CD4-positive, alpha-beta T cell (primary cell): ENCODE measurements at regions not wholly inside any gene's neighbourhood (a gene's known extent, or its start where the extent isn't known, plus 50 kb on each side); places are given as distances from the start of the nearest gene placed in this dataset.

ENCODE experiments used
- ATAC-seq: fragments of 200-7000 bp; cut with Tn5 transposase; one replicate; pipeline ENCODE4 v1.10.0; 2022; ENCODE audit warnings: mild to moderate bottlenecking; ENCODE audit not compliant: poor library complexity
- CTCF ChIA-PET: fragments of 350-600 bp; sonication (Branson Sonifier 250); formaldehyde crosslinking; loops from one replicate; lab custom pipeline; 2021; ENCODE audit warnings: antibody characterized with exemption, inconsistent platforms; lab: Charles Lee
- POLR2A ChIA-PET: fragments of 350-600 bp; sonication (Branson Sonifier 250); formaldehyde crosslinking; loops from one replicate; lab custom pipeline; 2021; ENCODE audit warnings: antibody characterized with exemption, inconsistent platforms; lab: Charles Lee
- DNase-seq, 14 experiments: peaks; one replicate each; pipeline ENCODE4 v3.0.0-alpha.2; 2013 to 2020; ENCODE audit warnings: mixed read lengths in 2 of 14
- H3K27ac ChIP-seq, 2 donors: one replicate each; pipeline versions ENCODE4 v1.5.1 to v1.7.0; 2013; ENCODE audit warnings: low read length in 2 of 2, low read depth in 1 of 2, mild to moderate bottlenecking in 1 of 2
- H3K27me3 ChIP-seq, 2 experiments: 1 replicate in 1 of 2; 2 replicates in 1 of 2; pipeline versions ENCODE4 v1.6.1 to v1.7.0; 2013; ENCODE audit warnings: low read length in 2 of 2, control low read depth in 1 of 2, mild to moderate bottlenecking in 1 of 2, moderate library complexity in 1 of 2; ENCODE audit not compliant: insufficient read depth in 2 of 2, control insufficient read depth in 1 of 2
- H3K36me3 ChIP-seq: one replicate; pipeline ENCODE4 v1.6.1; 2013; ENCODE audit warnings: low read length, control low read depth; ENCODE audit not compliant: insufficient read depth
- H3K4me1 ChIP-seq: one replicate; pipeline ENCODE4 v1.6.1; 2013; ENCODE audit warnings: low read length, control low read depth; ENCODE audit not compliant: insufficient read depth
- H3K4me3 ChIP-seq: one replicate; pipeline ENCODE4 v1.5.1; 2013; ENCODE audit warnings: mild to moderate bottlenecking, low read length, moderate library complexity
- H3K9me3 ChIP-seq, 2 experiments: 1 replicate in 1 of 2; 2 replicates in 1 of 2; pipeline versions ENCODE4 v1.6.1 to v1.7.0; 2013; ENCODE audit warnings: low read length in 2 of 2, mild to moderate bottlenecking in 2 of 2, control low read depth in 1 of 2, moderate library complexity in 1 of 2; ENCODE audit not compliant: control insufficient read depth in 1 of 2, insufficient read depth in 1 of 2
- H3K27ac Mint-ChIP-seq: one replicate; pipeline ENCODE4 v1.8.0; 2020; ENCODE audit warnings: mixed read lengths
- H3K27me3 Mint-ChIP-seq: one replicate; pipeline ENCODE4 v1.8.0; 2021; ENCODE audit warnings: mixed read lengths
- H3K36me3 Mint-ChIP-seq: one replicate; pipeline ENCODE4 v1.8.0; 2021; ENCODE audit warnings: low read depth, mixed read lengths
- H3K4me1 Mint-ChIP-seq: one replicate; pipeline ENCODE4 v1.8.0; 2021; ENCODE audit warnings: low read depth, mixed read lengths
- H3K4me3 Mint-ChIP-seq: one replicate; pipeline ENCODE4 v1.8.0; 2020; ENCODE audit warnings: mild to moderate bottlenecking, mixed read lengths
- H3K9me3 Mint-ChIP-seq: one replicate; pipeline ENCODE4 v1.8.0; 2020; ENCODE audit warnings: mixed read lengths
- intact Hi-C, 2 experiments: fragments of 100-400 bp; cut with DNase I in 1 of 2; cut with micrococcal nuclease in 1 of 2; formaldehyde crosslinking; loops; one replicate each; pipeline versions ENCODE4 v1.15.1 to v1.9.0; 2023 to 2025; cut with DNase I, micrococcal nuclease
- TF ChIP-seq, protein P1 (sequence below): fragments of 200-600 bp; IDR thresholded peaks from one replicate; pipeline ENCODE4 v1.8.0; 2022; ENCODE audit warnings: antibody characterized with exemption, mild to moderate bottlenecking

DNA sequence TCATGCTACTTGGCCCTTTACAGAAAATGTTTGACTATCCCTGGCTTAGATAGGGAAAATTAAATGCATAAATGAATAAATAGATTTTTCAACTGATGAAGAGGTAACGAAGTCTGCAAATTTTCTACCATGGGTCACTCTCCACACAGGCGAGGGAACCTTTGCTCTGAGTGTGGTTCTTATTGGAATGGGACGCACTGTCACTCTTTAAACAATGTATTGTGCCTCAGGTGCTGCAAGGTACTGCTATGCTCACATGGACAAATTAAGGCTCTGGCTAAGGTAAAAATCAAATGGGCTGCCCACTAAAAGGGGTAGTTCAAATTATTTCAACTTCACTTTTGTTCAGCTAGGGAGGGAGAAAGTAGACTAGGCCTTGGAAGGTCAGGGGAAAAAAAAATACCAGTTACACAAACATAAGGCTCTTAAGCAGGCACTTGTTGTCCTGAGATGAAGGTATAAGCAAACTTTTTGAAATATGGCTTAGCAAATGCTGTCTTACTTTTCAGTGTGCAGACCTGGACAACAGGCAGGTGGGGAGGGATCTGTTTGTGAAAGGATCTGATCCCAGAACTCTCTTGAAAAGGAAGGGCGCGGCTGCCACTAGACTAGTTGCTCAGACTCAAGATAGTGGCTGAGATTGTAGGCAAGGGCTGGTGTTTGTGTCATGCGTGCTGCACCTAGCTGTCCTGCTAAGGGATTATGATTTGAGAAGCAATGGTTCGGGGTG lies 99.5 kb downstream of the ADAMTS15 start:
- CTCF ChIA-PET = no interaction called here

DNA sequence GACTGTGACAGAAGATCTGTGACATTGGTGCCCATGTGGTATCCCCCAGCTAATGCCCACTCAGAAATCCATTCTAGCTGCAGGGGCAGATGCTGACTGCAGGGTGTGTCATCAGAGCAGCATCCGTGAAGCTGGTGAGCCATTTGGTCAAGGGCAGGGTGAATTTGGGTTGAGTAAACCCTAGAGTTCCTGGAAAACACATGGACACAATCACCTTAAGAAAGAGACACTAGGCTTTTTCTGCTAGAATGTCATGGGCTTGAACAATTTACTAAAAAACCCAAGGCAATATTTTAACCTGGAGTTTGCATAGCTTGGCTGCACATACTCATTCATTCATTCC lies 100.0 kb downstream of the ADAMTS15 start:
- Histone ChIP-seq H3K27ac (no peak overlapping the region), H3K4me3 (no peak overlapping the region), H3K27me3 (peaks cover 0 to 7% of the 10 kb centered on the region in 2 experiments), H3K36me3 (no peaks in the 10 kb centered on the region), H3K4me1 (no peaks in the 10 kb centered on the region), H3K9me3 (no peaks in the 10 kb centered on the region)
- POLR2A ChIA-PET = no interaction called here
- TF ChIP-seq, protein P1, sequence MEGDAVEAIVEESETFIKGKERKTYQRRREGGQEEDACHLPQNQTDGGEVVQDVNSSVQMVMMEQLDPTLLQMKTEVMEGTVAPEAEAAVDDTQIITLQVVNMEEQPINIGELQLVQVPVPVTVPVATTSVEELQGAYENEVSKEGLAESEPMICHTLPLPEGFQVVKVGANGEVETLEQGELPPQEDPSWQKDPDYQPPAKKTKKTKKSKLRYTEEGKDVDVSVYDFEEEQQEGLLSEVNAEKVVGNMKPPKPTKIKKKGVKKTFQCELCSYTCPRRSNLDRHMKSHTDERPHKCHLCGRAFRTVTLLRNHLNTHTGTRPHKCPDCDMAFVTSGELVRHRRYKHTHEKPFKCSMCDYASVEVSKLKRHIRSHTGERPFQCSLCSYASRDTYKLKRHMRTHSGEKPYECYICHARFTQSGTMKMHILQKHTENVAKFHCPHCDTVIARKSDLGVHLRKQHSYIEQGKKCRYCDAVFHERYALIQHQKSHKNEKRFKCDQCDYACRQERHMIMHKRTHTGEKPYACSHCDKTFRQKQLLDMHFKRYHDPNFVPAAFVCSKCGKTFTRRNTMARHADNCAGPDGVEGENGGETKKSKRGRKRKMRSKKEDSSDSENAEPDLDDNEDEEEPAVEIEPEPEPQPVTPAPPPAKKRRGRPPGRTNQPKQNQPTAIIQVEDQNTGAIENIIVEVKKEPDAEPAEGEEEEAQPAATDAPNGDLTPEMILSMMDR = no peak
- H3K9me3 Mint-ChIP-seq = no peaks in the 10 kb centered on the region
- ATAC-seq (no peak), DNase-seq (no peak)
- no peaks in the 10 kb centered on the region for H3K36me3 Mint-ChIP-seq
- no peaks in the 10 kb centered on the region for H3K4me1 Mint-ChIP-seq
- intact Hi-C loops = no loop called here
- no peak overlapping the region for H3K27ac Mint-ChIP-seq
- CTCF ChIA-PET = no interaction called here
- H3K4me3 Mint-ChIP-seq = no peak overlapping the region
- H3K27me3 Mint-ChIP-seq = peaks cover 13% of the 10 kb centered on the region

More for the DNA sequence above, 99.5 kb downstream of the ADAMTS15 start:
- ATAC-seq (no peak), DNase-seq (no peak)
- Histone ChIP-seq H3K36me3 (no peaks in the 10 kb centered on the region), H3K27ac (no peak overlapping the region), H3K4me3 (no peak overlapping the region), H3K27me3 (peaks cover 3 to 7% of the 10 kb centered on the region in 2 experiments), H3K9me3 (no peaks in the 10 kb centered on the region), H3K4me1 (no peaks in the 10 kb centered on the region)
- no peaks in the 10 kb centered on the region for H3K9me3 Mint-ChIP-seq
- H3K27ac Mint-ChIP-seq = no peak overlapping the region
- peaks cover 13% of the 10 kb centered on the region for H3K27me3 Mint-ChIP-seq
- TF ChIP-seq, protein P1 = no peak
- no peaks in the 10 kb centered on the region for H3K4me1 Mint-ChIP-seq
- no peaks in the 10 kb centered on the region for H3K36me3 Mint-ChIP-seq
- H3K4me3 Mint-ChIP-seq = no peak overlapping the region
- POLR2A ChIA-PET = no interaction called here
- intact Hi-C loops = no loop called here

DNA sequence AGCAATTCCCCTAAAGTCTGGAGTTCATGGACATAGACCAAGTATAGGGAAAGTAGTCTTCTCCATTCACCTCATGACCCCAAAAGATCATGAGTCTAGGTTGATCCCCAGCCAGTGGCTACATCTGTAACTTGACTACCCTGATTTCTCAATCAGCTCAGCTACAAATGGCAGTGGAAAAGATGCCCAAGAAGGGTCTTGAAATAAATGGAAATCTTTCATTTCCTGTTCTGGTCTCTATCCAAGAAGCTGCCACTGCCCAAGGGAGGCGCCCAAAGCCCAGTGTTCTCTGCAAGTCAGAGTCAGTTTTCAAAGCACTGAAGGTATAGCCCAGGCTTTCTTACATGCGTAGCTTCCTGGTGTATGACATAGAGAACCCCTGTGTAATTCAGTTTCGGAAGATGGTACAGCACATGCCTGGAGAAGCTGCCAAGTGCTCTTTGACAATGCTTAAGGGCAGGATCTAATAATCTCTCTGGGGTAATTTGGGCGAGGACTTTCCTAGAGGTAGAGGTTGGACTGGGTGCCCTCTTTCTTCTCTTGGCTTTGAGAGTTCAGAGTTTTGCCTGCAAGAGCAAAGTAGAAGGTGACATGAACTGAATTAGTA lies 101.1 kb downstream of the ADAMTS15 start:
- intact Hi-C loops = no loop called here
- no peaks in the 10 kb centered on the region for H3K36me3 ChIP-seq
- Mint-ChIP-seq H3K36me3 (no peaks in the 10 kb centered on the region), H3K4me1 (no peaks in the 10 kb centered on the region), H3K27ac (no peak overlapping the region), H3K4me3 (no peak overlapping the region), H3K9me3 (no peaks in the 10 kb centered on the region), H3K27me3 (peaks cover 16% of the 10 kb centered on the region)
- H3K4me3 ChIP-seq = no peak overlapping the region
- ChIA-PET POLR2A (no interaction called here), CTCF (no interaction called here)
- DNase-seq = no peak
- H3K27me3 ChIP-seq = peaks cover 0 to 7% of the 10 kb centered on the region in 2 experiments
- no peaks in the 10 kb centered on the region for H3K9me3 ChIP-seq
- TF ChIP-seq, protein P1 = no peak
- ATAC-seq = no peak
- no peak overlapping the region for H3K27ac ChIP-seq
- H3K4me1 ChIP-seq = no peaks in the 10 kb centered on the region
